SK-N-SH treated with all-trans-retinoic acid at 6 μM for 48 hours (cell line): ENCODE measurements at regions not wholly inside any gene's neighbourhood (a gene's known extent, or its start where the extent isn't known, plus 50 kb on each side); places are given as distances from the start of the nearest gene placed in this dataset.

Source experiments
- ATAC-seq: fragments of 200-7000 bp; cut with Tn5 transposase; 3 replicates; pipeline ENCODE4 v1.9.1; 2020; ENCODE audit warnings: mild to moderate bottlenecking, moderate library complexity
- ARNTL ChIP-seq: fragments of 450-650 bp; formaldehyde crosslinking; IDR thresholded peaks from 2 replicates; pipeline ENCODE4 v1.5.0; 2020; ENCODE audit warnings: low read depth, mild to moderate bottlenecking, moderate library complexity, borderline replicate concordance
- BACH2 ChIP-seq: fragments of 250-450 bp; sonication (Bioruptor Pico); IDR thresholded peaks from 2 replicates; pipeline ENCODE4 v1.9.0; 2021; ENCODE audit warnings: mild to moderate bottlenecking, borderline replicate concordance
- CREB5 ChIP-seq: fragments of 250-450 bp; sonication (Bioruptor Pico); IDR thresholded peaks from 2 replicates; pipeline ENCODE4 v1.5.1; 2020; ENCODE audit warnings: low read depth, mild to moderate bottlenecking, moderate library complexity
- CSDC2 ChIP-seq: fragments of 250-450 bp; sonication (Bioruptor Pico); IDR thresholded peaks from 2 replicates; pipeline ENCODE4 v1.5.0; 2020; ENCODE audit warnings: mild to moderate bottlenecking, moderate library complexity
- ESRRG ChIP-seq: fragments of 250-450 bp; sonication (Bioruptor Pico); IDR thresholded peaks from 2 replicates; pipeline ENCODE4 v1.6.1; 2021; ENCODE audit warnings: mild to moderate bottlenecking
- GLIS3 ChIP-seq: fragments of 250-450 bp; sonication (Bioruptor Pico); IDR thresholded peaks from 2 replicates; pipeline ENCODE4 v1.5.0; 2020; ENCODE audit warnings: mild to moderate bottlenecking, moderate library complexity
- ISL1 ChIP-seq: fragments of 250-450 bp; sonication (Bioruptor Pico); IDR thresholded peaks from 2 replicates; pipeline ENCODE4 v2.1.2; 2022; ENCODE audit warnings: mild to moderate bottlenecking, moderate library complexity
- OSR1 ChIP-seq: fragments of 250-450 bp; sonication (Bioruptor Pico); IDR thresholded peaks from 2 replicates; pipeline ENCODE4 v1.8.0; 2022; ENCODE audit warnings: moderate library complexity, mild to moderate bottlenecking, inconsistent platforms
- POU6F1 ChIP-seq: fragments of 250-450 bp; sonication (Bioruptor Pico); IDR thresholded peaks from 2 replicates; pipeline ENCODE4 v1.8.0; 2021; ENCODE audit warnings: low read depth, mild to moderate bottlenecking, moderate library complexity, borderline replicate concordance
- PPARA ChIP-seq: fragments of 250-450 bp; sonication (Bioruptor Pico); IDR thresholded peaks from 2 replicates; pipeline ENCODE4 v1.5.0; 2020; ENCODE audit warnings: mild to moderate bottlenecking, borderline replicate concordance
- RARB ChIP-seq: fragments of 250-450 bp; sonication (Bioruptor Pico); IDR thresholded peaks from 2 replicates; pipeline ENCODE4 v1.8.0; 2021; ENCODE audit warnings: mild to moderate bottlenecking, moderate library complexity
- SNAI2 ChIP-seq: fragments of 250-450 bp; sonication (Bioruptor Pico); IDR thresholded peaks from 2 replicates; pipeline ENCODE4 v1.5.0; 2020; ENCODE audit warnings: mild to moderate bottlenecking, moderate library complexity
- TCF4 ChIP-seq: fragments of 250-450 bp; sonication (Bioruptor Pico); IDR thresholded peaks from 2 replicates; pipeline ENCODE4 v1.8.0; 2021; ENCODE audit warnings: mild to moderate bottlenecking, moderate library complexity, borderline replicate concordance
- TOX ChIP-seq: fragments of 250-450 bp; sonication (Bioruptor Pico); IDR thresholded peaks from 2 replicates; pipeline ENCODE4 v1.8.0; 2021; ENCODE audit warnings: mild to moderate bottlenecking, moderate library complexity, borderline replicate concordance
- ZC3H10 ChIP-seq: fragments of 250-450 bp; sonication (Bioruptor Pico); IDR thresholded peaks from 2 replicates; pipeline ENCODE4 v1.5.1; 2021; ENCODE audit warnings: mild to moderate bottlenecking, moderate library complexity
- ZFP3 ChIP-seq: fragments of 250-450 bp; sonication (Bioruptor Pico); IDR thresholded peaks from 2 replicates; pipeline ENCODE4 v1.5.0; 2020; ENCODE audit warnings: mild to moderate bottlenecking, moderate library complexity
- ZFP30 ChIP-seq: fragments of 450-650 bp; formaldehyde crosslinking; IDR thresholded peaks from 2 replicates; pipeline ENCODE4 v1.5.0; 2022; ENCODE audit warnings: mild to moderate bottlenecking, moderate library complexity
- ZNF565 ChIP-seq: fragments of 450-650 bp; formaldehyde crosslinking; conservative IDR thresholded peaks from 2 replicates; pipeline ENCODE4 v1.5.0; 2020; ENCODE audit warnings: low read depth, mild to moderate bottlenecking, moderate library complexity
- ZNF70 ChIP-seq: fragments of 450-650 bp; formaldehyde crosslinking; IDR thresholded peaks from 2 replicates; pipeline ENCODE4 v1.5.0; 2020; ENCODE audit warnings: mild to moderate bottlenecking, moderate library complexity
- ZNF8 ChIP-seq: fragments of 450-650 bp; formaldehyde crosslinking; IDR thresholded peaks from 2 replicates; pipeline ENCODE4 v1.5.0; 2020; ENCODE audit warnings: mild to moderate bottlenecking, moderate library complexity
- TF ChIP-seq, protein P1 (sequence below): fragments of 250-450 bp; sonication (Bioruptor Pico); IDR thresholded peaks from 2 replicates; pipeline ENCODE4 v1.8.0; 2020; ENCODE audit warnings: mild to moderate bottlenecking, moderate library complexity, borderline replicate concordance
- TF ChIP-seq, protein P2 (sequence below): fragments of 250-450 bp; sonication (Bioruptor Pico); IDR thresholded peaks from 2 replicates; pipeline ENCODE4 v1.5.1; 2021; ENCODE audit warnings: mild to moderate bottlenecking, moderate library complexity
- TF ChIP-seq, protein P3 (sequence below): fragments of 250-450 bp; sonication (Bioruptor Pico); IDR thresholded peaks from 2 replicates; pipeline ENCODE4 v1.5.0; 2020; ENCODE audit warnings: mild to moderate bottlenecking, moderate library complexity

DNA sequence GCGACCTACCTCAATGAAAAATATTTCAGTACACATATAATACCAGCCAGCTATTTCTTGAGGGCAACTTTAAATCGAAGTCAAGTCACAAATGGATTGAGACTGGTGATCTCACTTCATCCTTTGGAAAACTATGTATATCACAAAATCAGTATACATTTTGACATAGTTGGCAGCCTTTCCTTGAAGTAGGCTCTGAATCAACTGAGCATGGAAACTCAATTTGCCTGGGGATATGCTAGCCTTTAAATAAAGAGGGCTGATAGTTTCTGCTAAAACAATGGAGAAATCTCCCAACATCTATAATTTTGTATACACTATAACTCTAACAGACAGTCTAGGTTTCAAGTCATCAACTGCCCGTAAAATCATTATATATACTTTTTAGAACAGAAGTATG is 282.8 kb upstream of the TENM3 start:
- no peak for ATAC-seq
- TF ChIP-seq ESRRG (CRISPR knock-in tag) (no peak), ZFP30 (no peak), CSDC2 (no peak), PPARA (CRISPR knock-in tag) (no peak), ZNF565 (CRISPR knock-in tag) (no peak), OSR1 (CRISPR knock-in tag) (no peak), ARNTL (CRISPR knock-in tag) (no peak), TCF4 (no peak), ISL1 (CRISPR knock-in tag) (no peak), ZC3H10 (CRISPR knock-in tag) (no peak), CREB5 (CRISPR knock-in tag) (no peak), ZFP3 (CRISPR knock-in tag) (no peak), RARB (CRISPR knock-in tag) (no peak), POU6F1 (no peak), BACH2 (CRISPR knock-in tag) (no peak), SNAI2 (CRISPR knock-in tag) (no peak), TOX (CRISPR knock-in tag) (no peak), GLIS3 (CRISPR knock-in tag) (no peak)
- TF ChIP-seq, protein P1, sequence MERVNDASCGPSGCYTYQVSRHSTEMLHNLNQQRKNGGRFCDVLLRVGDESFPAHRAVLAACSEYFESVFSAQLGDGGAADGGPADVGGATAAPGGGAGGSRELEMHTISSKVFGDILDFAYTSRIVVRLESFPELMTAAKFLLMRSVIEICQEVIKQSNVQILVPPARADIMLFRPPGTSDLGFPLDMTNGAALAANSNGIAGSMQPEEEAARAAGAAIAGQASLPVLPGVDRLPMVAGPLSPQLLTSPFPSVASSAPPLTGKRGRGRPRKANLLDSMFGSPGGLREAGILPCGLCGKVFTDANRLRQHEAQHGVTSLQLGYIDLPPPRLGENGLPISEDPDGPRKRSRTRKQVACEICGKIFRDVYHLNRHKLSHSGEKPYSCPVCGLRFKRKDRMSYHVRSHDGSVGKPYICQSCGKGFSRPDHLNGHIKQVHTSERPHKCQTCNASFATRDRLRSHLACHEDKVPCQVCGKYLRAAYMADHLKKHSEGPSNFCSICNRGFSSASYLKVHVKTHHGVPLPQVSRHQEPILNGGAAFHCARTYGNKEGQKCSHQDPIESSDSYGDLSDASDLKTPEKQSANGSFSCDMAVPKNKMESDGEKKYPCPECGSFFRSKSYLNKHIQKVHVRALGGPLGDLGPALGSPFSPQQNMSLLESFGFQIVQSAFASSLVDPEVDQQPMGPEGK (CRISPR knock-in tag) = no peak
- TF ChIP-seq, protein P2, sequence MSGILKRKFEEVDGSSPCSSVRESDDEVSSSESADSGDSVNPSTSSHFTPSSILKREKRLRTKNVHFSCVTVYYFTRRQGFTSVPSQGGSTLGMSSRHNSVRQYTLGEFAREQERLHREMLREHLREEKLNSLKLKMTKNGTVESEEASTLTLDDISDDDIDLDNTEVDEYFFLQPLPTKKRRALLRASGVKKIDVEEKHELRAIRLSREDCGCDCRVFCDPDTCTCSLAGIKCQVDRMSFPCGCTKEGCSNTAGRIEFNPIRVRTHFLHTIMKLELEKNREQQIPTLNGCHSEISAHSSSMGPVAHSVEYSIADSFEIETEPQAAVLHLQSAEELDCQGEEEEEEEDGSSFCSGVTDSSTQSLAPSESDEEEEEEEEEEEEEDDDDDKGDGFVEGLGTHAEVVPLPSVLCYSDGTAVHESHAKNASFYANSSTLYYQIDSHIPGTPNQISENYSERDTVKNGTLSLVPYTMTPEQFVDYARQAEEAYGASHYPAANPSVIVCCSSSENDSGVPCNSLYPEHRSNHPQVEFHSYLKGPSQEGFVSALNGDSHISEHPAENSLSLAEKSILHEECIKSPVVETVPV = no peak

DNA sequence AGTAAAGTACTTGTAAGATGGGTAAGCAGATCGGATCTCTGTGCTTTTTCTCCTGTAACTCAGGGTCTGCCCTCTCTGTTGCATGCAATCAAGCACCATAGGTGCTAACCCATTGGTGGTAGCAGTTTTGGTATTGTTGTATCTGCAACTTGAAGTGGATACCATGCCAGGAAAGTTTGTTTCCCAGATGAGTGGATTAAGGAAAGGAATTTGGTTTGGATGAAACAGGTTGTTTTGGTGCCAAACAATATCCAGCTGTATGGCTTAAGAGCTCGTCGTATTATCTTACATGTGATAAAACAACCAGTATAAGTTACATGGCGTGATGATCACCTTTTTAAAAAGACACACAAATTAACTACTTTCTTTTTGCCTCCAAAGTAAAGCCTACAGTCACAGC is 280.9 kb upstream of the TENM3 start:
- TF ChIP-seq, protein P3, sequence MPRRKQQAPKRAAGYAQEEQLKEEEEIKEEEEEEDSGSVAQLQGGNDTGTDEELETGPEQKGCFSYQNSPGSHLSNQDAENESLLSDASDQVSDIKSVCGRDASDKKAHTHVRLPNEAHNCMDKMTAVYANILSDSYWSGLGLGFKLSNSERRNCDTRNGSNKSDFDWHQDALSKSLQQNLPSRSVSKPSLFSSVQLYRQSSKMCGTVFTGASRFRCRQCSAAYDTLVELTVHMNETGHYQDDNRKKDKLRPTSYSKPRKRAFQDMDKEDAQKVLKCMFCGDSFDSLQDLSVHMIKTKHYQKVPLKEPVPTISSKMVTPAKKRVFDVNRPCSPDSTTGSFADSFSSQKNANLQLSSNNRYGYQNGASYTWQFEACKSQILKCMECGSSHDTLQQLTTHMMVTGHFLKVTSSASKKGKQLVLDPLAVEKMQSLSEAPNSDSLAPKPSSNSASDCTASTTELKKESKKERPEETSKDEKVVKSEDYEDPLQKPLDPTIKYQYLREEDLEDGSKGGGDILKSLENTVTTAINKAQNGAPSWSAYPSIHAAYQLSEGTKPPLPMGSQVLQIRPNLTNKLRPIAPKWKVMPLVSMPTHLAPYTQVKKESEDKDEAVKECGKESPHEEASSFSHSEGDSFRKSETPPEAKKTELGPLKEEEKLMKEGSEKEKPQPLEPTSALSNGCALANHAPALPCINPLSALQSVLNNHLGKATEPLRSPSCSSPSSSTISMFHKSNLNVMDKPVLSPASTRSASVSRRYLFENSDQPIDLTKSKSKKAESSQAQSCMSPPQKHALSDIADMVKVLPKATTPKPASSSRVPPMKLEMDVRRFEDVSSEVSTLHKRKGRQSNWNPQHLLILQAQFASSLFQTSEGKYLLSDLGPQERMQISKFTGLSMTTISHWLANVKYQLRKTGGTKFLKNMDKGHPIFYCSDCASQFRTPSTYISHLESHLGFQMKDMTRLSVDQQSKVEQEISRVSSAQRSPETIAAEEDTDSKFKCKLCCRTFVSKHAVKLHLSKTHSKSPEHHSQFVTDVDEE = no peak
- TF ChIP-seq RARB (CRISPR knock-in tag) (no peak), BACH2 (CRISPR knock-in tag) (no peak), ZNF8 (CRISPR knock-in tag) (no peak), ARNTL (CRISPR knock-in tag) (no peak), SNAI2 (CRISPR knock-in tag) (no peak), ZC3H10 (CRISPR knock-in tag) (no peak), TOX (CRISPR knock-in tag) (no peak), ZFP3 (CRISPR knock-in tag) (no peak), ISL1 (CRISPR knock-in tag) (no peak), POU6F1 (no peak), TCF4 (no peak), ZNF565 (CRISPR knock-in tag) (no peak), CREB5 (CRISPR knock-in tag) (no peak), GLIS3 (CRISPR knock-in tag) (no peak), ZNF70 (no peak), CSDC2 (no peak)
- TF ChIP-seq, protein P2 = no peak
- TF ChIP-seq, protein P1 (CRISPR knock-in tag) = no peak
- no peak for ATAC-seq
